ENCODE measurements at regions not wholly inside any gene's neighbourhood (a gene's known extent, or its start where the extent isn't known, plus 50 kb on each side); places are given as distances from the start of the nearest gene placed in this dataset.

DNA sequence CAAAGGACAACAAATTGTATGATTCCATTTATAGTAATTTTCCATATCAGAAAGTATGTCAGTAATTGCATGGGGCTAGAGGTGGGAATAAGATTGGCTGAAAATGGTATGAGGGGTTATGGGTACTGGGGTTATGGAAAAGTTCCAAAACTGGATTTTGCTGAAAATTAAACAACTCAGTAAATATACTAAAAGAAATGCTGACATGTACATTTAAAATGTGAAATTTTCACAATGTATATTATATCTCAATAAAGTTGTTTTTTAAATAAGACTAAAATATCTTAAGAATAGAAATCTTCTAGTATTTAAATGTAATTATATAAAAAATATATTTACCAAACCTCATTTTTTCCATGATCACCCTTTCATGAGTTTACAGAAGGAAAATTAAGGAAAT lies 844.9 kb upstream of the SLIT2 start:
- DNase-seq (ENCODE audit: low spot score) = no peak
- no peaks in the 10 kb centered on the region for H3K9me3 ChIP-seq
- H3K27me3 ChIP-seq (replicated peaks; ENCODE audit: insufficient read depth) = no peaks in the 10 kb centered on the region
- H3K4me3 ChIP-seq = no peak overlapping the region
- no peaks in the 10 kb centered on the region for H3K36me3 ChIP-seq
- TF ChIP-seq, protein P1, sequence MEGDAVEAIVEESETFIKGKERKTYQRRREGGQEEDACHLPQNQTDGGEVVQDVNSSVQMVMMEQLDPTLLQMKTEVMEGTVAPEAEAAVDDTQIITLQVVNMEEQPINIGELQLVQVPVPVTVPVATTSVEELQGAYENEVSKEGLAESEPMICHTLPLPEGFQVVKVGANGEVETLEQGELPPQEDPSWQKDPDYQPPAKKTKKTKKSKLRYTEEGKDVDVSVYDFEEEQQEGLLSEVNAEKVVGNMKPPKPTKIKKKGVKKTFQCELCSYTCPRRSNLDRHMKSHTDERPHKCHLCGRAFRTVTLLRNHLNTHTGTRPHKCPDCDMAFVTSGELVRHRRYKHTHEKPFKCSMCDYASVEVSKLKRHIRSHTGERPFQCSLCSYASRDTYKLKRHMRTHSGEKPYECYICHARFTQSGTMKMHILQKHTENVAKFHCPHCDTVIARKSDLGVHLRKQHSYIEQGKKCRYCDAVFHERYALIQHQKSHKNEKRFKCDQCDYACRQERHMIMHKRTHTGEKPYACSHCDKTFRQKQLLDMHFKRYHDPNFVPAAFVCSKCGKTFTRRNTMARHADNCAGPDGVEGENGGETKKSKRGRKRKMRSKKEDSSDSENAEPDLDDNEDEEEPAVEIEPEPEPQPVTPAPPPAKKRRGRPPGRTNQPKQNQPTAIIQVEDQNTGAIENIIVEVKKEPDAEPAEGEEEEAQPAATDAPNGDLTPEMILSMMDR (IDR thresholded peaks at IDR 0.05) = no peak
- ATAC-seq (ENCODE audit: insufficient number of reproducible peaks, low FRiP score, low read depth) = no peak
- no peak overlapping the region for H3K27ac ChIP-seq
- H3K4me1 ChIP-seq (ENCODE audit: control insufficient read depth in 1 of 2, low read depth in 2 of 2) = peaks cover 4% of the 10 kb centered on the region in 2 donors

DNA sequence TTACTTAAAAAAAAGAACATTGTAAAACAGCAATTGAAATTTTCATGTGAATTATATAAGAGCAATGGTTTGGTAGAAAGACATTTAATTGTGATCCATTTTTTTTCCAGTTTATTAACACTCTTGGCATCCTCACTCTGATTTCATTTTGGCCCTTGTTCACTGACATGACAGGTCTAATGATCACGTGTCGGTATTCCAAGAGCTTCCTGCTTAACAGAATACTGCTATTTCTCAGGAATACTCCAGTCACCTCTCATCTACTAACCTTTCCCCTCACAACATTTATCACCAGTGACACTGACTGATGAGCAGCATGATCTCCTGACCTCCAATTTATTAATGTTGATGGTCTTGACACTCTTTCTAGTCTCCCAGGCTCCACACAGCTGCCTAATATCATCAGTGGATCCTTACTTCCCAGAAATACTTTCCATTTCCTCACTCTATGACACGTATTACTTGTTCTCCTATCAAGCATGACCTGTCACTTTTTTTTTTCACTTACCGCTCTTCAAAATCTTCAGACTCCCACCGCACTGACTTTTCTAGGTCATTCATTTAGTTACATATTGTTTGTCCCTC lies 847.8 kb upstream of the SLIT2 start:
- TF ChIP-seq, protein P1 (IDR thresholded peaks at IDR 0.05) = no peak
- no peak overlapping the region for H3K27ac ChIP-seq

DNA sequence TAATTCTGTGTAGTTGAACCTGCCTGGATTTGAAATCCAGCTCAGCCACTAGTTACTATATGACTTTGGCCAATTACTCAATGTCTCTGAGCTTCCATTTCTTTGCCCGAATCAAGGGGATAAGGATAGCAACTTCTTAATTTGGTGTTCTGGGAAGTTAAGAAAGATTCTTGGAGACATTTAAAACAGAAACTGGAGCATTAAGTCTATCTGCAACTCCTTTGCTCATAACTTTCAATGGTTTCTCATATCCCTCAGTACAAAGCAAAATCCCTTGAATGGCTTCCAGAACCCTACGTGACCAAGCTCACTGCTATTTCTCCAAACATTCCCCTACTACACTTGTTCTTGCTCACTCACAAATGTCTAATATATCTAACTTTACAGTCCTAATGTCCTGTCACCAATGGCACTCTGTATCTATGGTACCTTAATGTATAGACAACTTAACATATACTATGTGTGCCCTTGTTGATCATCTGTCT lies 849.1 kb upstream of the SLIT2 start:
- H3K36me3 ChIP-seq = no peaks in the 10 kb centered on the region
- ATAC-seq (ENCODE audit: insufficient number of reproducible peaks, low FRiP score, low read depth) = no peak
- no peak for DNase-seq (ENCODE audit: low spot score)
- H3K27me3 ChIP-seq (replicated peaks; ENCODE audit: insufficient read depth) = no peaks in the 10 kb centered on the region
- no peak overlapping the region for H3K27ac ChIP-seq
- peaks cover 4 to 7% of the 10 kb centered on the region in 2 donors for H3K4me1 ChIP-seq (ENCODE audit: control insufficient read depth in 1 of 2, low read depth in 2 of 2)
- TF ChIP-seq, protein P1 (IDR thresholded peaks at IDR 0.05) = no peak
- no peaks in the 10 kb centered on the region for H3K9me3 ChIP-seq
- H3K4me3 ChIP-seq = no peak overlapping the region

More for the DNA sequence above, 847.8 kb upstream of the SLIT2 start:
- peaks cover 4 to 7% of the 10 kb centered on the region in 2 donors for H3K4me1 ChIP-seq (ENCODE audit: control insufficient read depth in 1 of 2, low read depth in 2 of 2)
- H3K36me3 ChIP-seq = no peaks in the 10 kb centered on the region
- no peak overlapping the region for H3K4me3 ChIP-seq
- ATAC-seq (ENCODE audit: insufficient number of reproducible peaks, low FRiP score, low read depth) = no peak
- no peak for DNase-seq (ENCODE audit: low spot score)
- H3K9me3 ChIP-seq = no peaks in the 10 kb centered on the region
- H3K27me3 ChIP-seq (replicated peaks; ENCODE audit: insufficient read depth) = no peaks in the 10 kb centered on the region

DNA sequence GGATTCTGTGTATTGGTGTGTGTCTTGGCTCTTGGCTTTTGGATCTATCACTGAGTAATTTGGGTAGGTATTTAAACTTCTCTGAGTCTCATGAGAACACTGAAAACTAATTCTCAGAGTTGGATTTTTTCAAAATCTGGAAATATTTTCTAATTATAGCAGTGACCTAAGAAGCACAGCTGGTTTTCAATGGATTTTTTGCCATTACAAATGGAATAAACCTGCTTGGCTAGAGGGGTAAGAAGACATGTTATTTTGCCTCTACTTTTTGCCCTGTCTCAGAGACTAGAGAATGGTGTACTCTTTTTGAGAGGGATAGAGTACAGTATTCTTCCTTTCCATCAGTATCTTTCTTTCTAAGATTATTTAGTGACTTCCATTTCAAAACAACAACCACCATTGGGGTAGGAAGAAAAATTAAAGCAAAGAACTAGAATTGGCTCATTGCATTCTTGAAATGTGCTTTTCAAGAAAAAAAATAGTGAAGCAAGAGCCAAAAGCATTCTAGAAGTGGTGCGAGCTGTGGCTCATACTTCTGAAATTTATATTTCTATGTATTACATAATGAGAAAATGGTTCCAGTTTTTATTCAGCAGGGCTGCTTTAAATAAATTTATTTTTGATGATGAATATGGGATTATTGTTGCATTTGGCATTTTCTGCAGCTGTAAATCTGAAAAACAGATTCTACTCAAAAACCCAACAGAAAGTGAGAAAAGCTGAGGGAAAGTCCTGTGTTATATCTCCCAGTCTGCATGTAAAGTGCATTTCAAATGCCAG lies 850.2 kb upstream of the SLIT2 start:
- ATAC-seq (ENCODE audit: insufficient number of reproducible peaks, low FRiP score, low read depth) (no peak), DNase-seq (ENCODE audit: low spot score) (no peak)
- Histone ChIP-seq H3K4me1 (ENCODE audit: control insufficient read depth in 1 of 2, low read depth in 2 of 2) (peaks cover 4 to 7% of the 10 kb centered on the region in 2 donors), H3K27ac (no peak overlapping the region), H3K9me3 (no peaks in the 10 kb centered on the region), H3K27me3 (replicated peaks; ENCODE audit: insufficient read depth) (no peaks in the 10 kb centered on the region), H3K36me3 (no peaks in the 10 kb centered on the region), H3K4me3 (no peak overlapping the region)
- TF ChIP-seq, protein P1 (IDR thresholded peaks at IDR 0.05) = no peak

DNA sequence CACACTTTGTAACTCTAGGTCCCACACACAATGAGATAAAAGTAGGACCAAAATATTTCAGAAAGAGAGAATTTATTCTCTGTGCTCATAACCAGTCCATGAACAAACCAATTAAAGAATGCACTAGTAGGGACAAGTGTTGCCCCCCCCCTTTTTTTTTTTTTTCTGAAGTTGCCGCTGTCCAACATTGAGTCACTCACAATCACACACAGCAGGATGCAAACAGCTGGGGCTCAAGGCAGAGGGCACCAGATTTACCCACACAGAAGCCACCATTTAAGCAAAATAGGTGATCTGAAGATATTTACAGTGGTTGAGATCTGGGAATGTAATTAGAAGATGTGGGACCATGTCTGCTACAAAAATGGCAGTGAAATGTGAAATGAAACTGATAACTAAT lies 850.9 kb upstream of the SLIT2 start:
- H3K36me3 ChIP-seq = no peaks in the 10 kb centered on the region
- no peak overlapping the region for H3K27ac ChIP-seq
- ATAC-seq (ENCODE audit: insufficient number of reproducible peaks, low FRiP score, low read depth) (no peak), DNase-seq (ENCODE audit: low spot score) (no peak)
- TF ChIP-seq, protein P1 (IDR thresholded peaks at IDR 0.05) = no peak
- no peaks in the 10 kb centered on the region for H3K9me3 ChIP-seq
- H3K4me3 ChIP-seq = no peak overlapping the region
- H3K27me3 ChIP-seq (replicated peaks; ENCODE audit: insufficient read depth) = no peaks in the 10 kb centered on the region
- H3K4me1 ChIP-seq (ENCODE audit: control insufficient read depth in 1 of 2, low read depth in 2 of 2) = peaks cover 4 to 7% of the 10 kb centered on the region in 2 donors
